ENCODE measurements at regions not wholly inside any gene's neighbourhood (a gene's known extent, or its start where the extent isn't known, plus 50 kb on each side); places are given as distances from the start of the nearest gene placed in this dataset.

DNA sequence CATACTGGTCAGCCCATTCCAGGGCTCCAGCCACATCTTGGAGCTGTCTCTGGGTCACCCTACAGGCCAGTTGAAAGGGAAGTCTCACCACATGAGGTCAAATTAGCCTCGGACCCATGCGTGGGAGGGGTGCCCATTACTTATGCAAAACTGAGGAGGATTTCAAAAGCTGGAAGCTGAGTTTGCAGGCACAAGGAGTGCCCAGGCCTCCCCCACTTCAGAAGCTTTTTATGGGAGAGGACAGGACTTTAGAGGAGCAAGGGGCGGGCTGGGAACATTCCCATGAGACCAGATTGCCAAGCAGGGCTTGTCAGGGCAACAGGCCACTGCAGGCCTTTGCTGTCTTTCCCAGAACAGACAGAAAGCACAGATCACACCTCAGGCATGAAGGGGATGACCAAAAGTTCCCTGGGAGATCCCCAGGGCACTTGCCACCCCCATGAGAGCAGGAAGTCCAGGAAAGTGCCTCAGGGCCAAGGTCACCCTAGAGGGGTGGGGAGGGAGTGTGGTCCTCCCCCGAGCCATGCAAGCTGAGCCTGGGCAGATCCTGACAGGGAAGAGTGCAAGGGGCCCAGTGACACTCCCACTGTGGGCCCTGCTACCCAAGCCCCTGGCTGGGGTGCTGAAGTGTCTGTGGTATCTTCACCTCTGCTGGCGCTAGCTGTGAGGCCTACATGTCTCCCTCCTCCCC, 267.7 kb downstream of the BCL11A start:
- no peak overlapping the region for H3K4me3 ChIP-seq (ENCODE audit: low read depth, low read length)
- H3K4me1 ChIP-seq (ENCODE audit: control insufficient read depth, insufficient read depth, low read length, poor library complexity, severe bottlenecking), result no peaks in the 10 kb centered on the region
- no peak for ATAC-seq (ENCODE audit: low read depth in 2 of 2)
- no peaks in the 10 kb centered on the region for H3K27me3 ChIP-seq (ENCODE audit: control insufficient read depth, insufficient read depth, low read length)
- Mint-ChIP-seq H3K9me3 (peaks cover 0 to 4% (median 0%) of the 10 kb centered on the region in 7 donors), H3K27ac (no peak overlapping the region), H3K27me3 (peaks cover 5% of the 10 kb centered on the region), H3K4me1 (no peaks in the 10 kb centered on the region), H3K36me3 (no peaks in the 10 kb centered on the region), H3K4me3 (no peak overlapping the region)
- H3K36me3 ChIP-seq (ENCODE audit: control insufficient read depth, insufficient read depth, low read length), result no peaks in the 10 kb centered on the region
- H3K27ac ChIP-seq (ENCODE audit: insufficient read depth, low read length, poor library complexity, severe bottlenecking), result no peak overlapping the region
- DNase-seq, result no peak
- H3K9me3 ChIP-seq (ENCODE audit: control insufficient read depth in 2 of 2, low read length in 2 of 2), result no peaks in the 10 kb centered on the region

DNA sequence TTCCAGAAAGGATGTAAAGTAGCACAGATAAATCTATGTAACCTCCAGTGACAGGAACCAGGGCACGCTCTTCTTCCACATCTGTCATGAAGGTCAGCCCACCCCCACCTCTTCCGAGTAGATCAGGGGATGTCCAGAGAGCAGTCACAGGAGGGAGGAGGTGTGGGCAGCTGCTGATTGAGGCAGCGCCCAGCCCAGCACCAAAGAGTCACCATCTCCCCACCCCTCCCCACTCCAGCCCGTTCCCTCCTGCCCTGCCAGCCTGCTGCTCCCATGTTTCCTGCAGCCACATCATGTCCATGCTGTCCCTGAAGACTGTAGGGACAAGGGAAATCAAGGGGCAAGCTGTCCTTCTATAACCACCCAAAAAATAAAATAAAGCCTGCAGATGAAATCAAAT, 269.8 kb downstream of the BCL11A start:
- no peaks in the 10 kb centered on the region for H3K4me1 Mint-ChIP-seq
- Histone ChIP-seq H3K27ac (ENCODE audit: insufficient read depth, low read length, poor library complexity, severe bottlenecking) (no peak overlapping the region), H3K4me1 (ENCODE audit: control insufficient read depth, insufficient read depth, low read length, poor library complexity, severe bottlenecking) (no peaks in the 10 kb centered on the region), H3K9me3 (ENCODE audit: control insufficient read depth in 2 of 2, low read length in 2 of 2) (no peaks in the 10 kb centered on the region), H3K36me3 (ENCODE audit: control insufficient read depth, insufficient read depth, low read length) (no peaks in the 10 kb centered on the region), H3K4me3 (ENCODE audit: low read depth, low read length) (no peak overlapping the region), H3K27me3 (ENCODE audit: control insufficient read depth, insufficient read depth, low read length) (no peaks in the 10 kb centered on the region)
- H3K27ac Mint-ChIP-seq, result no peak overlapping the region
- DNase-seq (no peak), ATAC-seq (ENCODE audit: low read depth in 2 of 2) (no peak)
- H3K9me3 Mint-ChIP-seq, result peaks cover 0 to 6% (median 0%) of the 10 kb centered on the region in 7 donors
- no peaks in the 10 kb centered on the region for H3K27me3 Mint-ChIP-seq
- H3K4me3 Mint-ChIP-seq, result no peak overlapping the region
- no peaks in the 10 kb centered on the region for H3K36me3 Mint-ChIP-seq

DNA sequence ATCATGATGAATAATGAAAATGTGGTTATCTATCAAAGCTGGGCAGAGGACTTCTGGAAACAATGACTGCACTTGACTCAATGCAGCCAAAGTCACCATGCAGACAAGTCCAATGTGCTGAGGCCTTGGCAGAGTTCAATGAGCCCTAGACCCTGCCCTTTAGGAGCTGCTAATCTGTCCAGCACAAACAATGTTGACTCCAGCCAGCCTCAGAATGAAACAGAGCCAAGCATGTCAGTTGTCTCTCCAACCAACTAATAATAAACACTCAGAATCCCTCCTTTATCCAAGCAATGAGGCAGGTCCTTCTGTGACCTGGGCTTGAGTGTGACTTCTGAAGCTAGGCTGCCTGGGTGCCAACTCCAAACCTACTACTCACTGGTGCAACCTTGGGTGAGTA, 270.6 kb downstream of the BCL11A start:
- H3K4me1 ChIP-seq (ENCODE audit: control insufficient read depth, insufficient read depth, low read length, poor library complexity, severe bottlenecking), result no peaks in the 10 kb centered on the region
- ATAC-seq (ENCODE audit: low read depth in 2 of 2) (no peak), DNase-seq (no peak)
- no peak overlapping the region for H3K4me3 ChIP-seq (ENCODE audit: low read depth, low read length)
- H3K36me3 Mint-ChIP-seq, result no peaks in the 10 kb centered on the region
- H3K27ac ChIP-seq (ENCODE audit: insufficient read depth, low read length, poor library complexity, severe bottlenecking), result no peak overlapping the region
- H3K36me3 ChIP-seq (ENCODE audit: control insufficient read depth, insufficient read depth, low read length), result no peaks in the 10 kb centered on the region
- H3K27ac Mint-ChIP-seq, result no peak overlapping the region
- H3K9me3 Mint-ChIP-seq, result peaks cover 0 to 6% (median 0%) of the 10 kb centered on the region in 7 donors
- no peak overlapping the region for H3K4me3 Mint-ChIP-seq
- no peaks in the 10 kb centered on the region for H3K9me3 ChIP-seq (ENCODE audit: control insufficient read depth in 2 of 2, low read length in 2 of 2)
- no peaks in the 10 kb centered on the region for H3K27me3 Mint-ChIP-seq
- no peaks in the 10 kb centered on the region for H3K4me1 Mint-ChIP-seq
- H3K27me3 ChIP-seq (ENCODE audit: control insufficient read depth, insufficient read depth, low read length), result no peaks in the 10 kb centered on the region

DNA sequence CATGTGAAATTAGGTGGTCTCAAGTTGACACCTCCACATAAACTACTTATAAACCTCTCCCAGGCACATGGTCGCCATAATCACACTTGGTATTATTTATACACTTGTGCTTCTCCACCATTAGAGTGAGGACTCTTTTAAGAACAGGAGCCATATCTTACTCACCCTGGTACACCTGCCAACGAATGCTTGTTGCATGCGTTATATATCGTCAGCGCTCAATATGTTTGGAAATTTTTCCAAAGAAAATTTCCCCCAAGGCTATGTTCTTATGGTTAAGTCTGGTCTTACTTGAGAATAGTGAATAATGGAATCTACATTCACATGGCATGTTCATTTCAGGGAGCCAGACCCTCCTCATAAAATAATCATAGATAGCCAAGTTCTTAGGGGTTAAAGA, 271.7 kb downstream of the BCL11A start:
- no peaks in the 10 kb centered on the region for H3K36me3 Mint-ChIP-seq
- no peak overlapping the region for H3K27ac Mint-ChIP-seq
- Histone ChIP-seq H3K36me3 (ENCODE audit: control insufficient read depth, insufficient read depth, low read length) (no peaks in the 10 kb centered on the region), H3K4me3 (ENCODE audit: low read depth, low read length) (no peak overlapping the region), H3K27me3 (ENCODE audit: control insufficient read depth, insufficient read depth, low read length) (no peaks in the 10 kb centered on the region), H3K27ac (ENCODE audit: insufficient read depth, low read length, poor library complexity, severe bottlenecking) (no peak overlapping the region), H3K4me1 (ENCODE audit: control insufficient read depth, insufficient read depth, low read length, poor library complexity, severe bottlenecking) (no peaks in the 10 kb centered on the region), H3K9me3 (ENCODE audit: control insufficient read depth in 2 of 2, low read length in 2 of 2) (no peaks in the 10 kb centered on the region)
- no peaks in the 10 kb centered on the region for H3K4me1 Mint-ChIP-seq
- no peak for DNase-seq
- no peak overlapping the region for H3K4me3 Mint-ChIP-seq
- no peaks in the 10 kb centered on the region for H3K27me3 Mint-ChIP-seq
- ATAC-seq (ENCODE audit: low read depth in 2 of 2), result no peak
- H3K9me3 Mint-ChIP-seq, result peaks cover 0 to 6% (median 0%) of the 10 kb centered on the region in 7 donors

DNA sequence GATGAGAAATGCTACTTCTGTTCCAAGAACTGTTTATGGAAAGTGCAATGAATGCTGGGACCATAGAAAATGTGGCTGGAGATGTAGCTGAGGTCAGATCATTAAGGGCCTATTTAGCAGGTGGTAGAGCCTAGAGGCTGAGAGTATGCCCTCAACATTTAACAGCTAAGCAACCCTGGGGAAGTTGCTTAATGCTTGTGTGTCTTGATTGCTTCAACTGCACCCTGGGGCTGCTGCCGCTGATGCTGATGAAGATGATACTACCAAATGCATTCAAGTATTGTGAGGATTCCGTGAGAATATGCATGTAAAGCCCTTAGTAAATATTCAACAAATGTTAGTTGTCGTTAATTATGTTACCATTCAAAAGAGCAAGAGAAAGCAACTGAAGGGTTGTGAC, 273.2 kb downstream of the BCL11A start:
- no peaks in the 10 kb centered on the region for H3K27me3 ChIP-seq (ENCODE audit: control insufficient read depth, insufficient read depth, low read length)
- Mint-ChIP-seq H3K27me3 (no peaks in the 10 kb centered on the region), H3K4me1 (no peaks in the 10 kb centered on the region), H3K4me3 (no peak overlapping the region), H3K9me3 (peaks cover 0 to 6% (median 0%) of the 10 kb centered on the region in 7 donors), H3K27ac (no peak overlapping the region), H3K36me3 (no peaks in the 10 kb centered on the region)
- H3K4me3 ChIP-seq (ENCODE audit: low read depth, low read length), result no peak overlapping the region
- no peak overlapping the region for H3K27ac ChIP-seq (ENCODE audit: insufficient read depth, low read length, poor library complexity, severe bottlenecking)
- H3K9me3 ChIP-seq (ENCODE audit: control insufficient read depth in 2 of 2, low read length in 2 of 2), result no peaks in the 10 kb centered on the region
- ATAC-seq (ENCODE audit: low read depth in 2 of 2) (no peak), DNase-seq (no peak)
- H3K4me1 ChIP-seq (ENCODE audit: control insufficient read depth, insufficient read depth, low read length, poor library complexity, severe bottlenecking), result no peaks in the 10 kb centered on the region
- no peaks in the 10 kb centered on the region for H3K36me3 ChIP-seq (ENCODE audit: control insufficient read depth, insufficient read depth, low read length)

DNA sequence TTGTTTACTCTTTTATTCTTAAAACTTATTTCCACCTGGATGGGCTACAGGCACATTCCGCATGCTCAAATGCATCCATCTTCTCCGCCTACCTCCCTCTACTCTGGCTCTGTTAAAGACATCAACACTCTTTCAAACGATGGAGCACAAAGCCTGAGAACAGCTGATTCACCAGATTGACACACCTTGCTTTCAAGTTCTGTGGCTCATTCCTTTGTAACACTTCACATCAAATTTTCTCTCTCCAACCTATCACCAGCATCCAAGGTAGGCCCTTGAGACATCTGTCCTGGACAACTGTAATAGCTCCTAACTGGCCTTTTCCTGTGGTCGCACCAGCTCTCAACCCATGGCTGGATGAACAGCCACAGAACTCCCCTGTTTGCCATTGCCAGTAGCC, 274.5 kb downstream of the BCL11A start:
- Mint-ChIP-seq H3K4me1 (no peaks in the 10 kb centered on the region), H3K27me3 (no peaks in the 10 kb centered on the region), H3K27ac (no peak overlapping the region)

DNA sequence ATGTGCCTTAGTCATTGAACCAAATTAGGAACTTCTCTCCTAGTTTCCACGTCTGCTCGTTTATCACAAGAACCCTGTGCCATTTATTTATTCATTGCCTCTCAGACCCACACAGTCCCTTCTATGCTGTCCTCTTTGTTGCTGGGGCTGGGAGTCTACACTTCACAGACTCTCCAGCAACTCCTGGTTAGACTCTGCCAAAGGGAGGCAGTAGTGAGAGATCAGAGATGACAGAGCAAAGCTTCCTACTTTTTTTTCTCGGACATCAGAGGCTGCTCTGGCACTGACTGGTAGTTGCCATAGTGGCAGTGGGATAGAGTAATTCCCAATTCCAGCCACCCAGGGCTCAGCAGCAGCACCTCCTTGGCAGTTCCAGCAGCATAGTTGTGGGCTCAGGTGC, 277.5 kb downstream of the BCL11A start:
- Mint-ChIP-seq H3K36me3 (no peaks in the 10 kb centered on the region), H3K27me3 (no peaks in the 10 kb centered on the region), H3K4me3 (no peak overlapping the region), H3K27ac (no peak overlapping the region), H3K9me3 (peaks cover 0 to 9% (median 0%) of the 10 kb centered on the region in 7 donors), H3K4me1 (no peaks in the 10 kb centered on the region)
- no peak overlapping the region for H3K27ac ChIP-seq (ENCODE audit: insufficient read depth, low read length, poor library complexity, severe bottlenecking)
- no peak for DNase-seq
- ATAC-seq (ENCODE audit: low read depth in 2 of 2), result no peak
- no peaks in the 10 kb centered on the region for H3K36me3 ChIP-seq (ENCODE audit: control insufficient read depth, insufficient read depth, low read length)
- H3K4me1 ChIP-seq (ENCODE audit: control insufficient read depth, insufficient read depth, low read length, poor library complexity, severe bottlenecking), result no peaks in the 10 kb centered on the region
- no peaks in the 10 kb centered on the region for H3K27me3 ChIP-seq (ENCODE audit: control insufficient read depth, insufficient read depth, low read length)
- H3K4me3 ChIP-seq (ENCODE audit: low read depth, low read length), result no peak overlapping the region
- H3K9me3 ChIP-seq (ENCODE audit: control insufficient read depth in 2 of 2, low read length in 2 of 2), result peaks cover 0 to 3% of the 10 kb centered on the region in 2 experiments

More for the DNA sequence above, 274.5 kb downstream of the BCL11A start:
- DNase-seq (no peak), ATAC-seq (ENCODE audit: low read depth in 2 of 2) (no peak)
- H3K27me3 ChIP-seq (ENCODE audit: control insufficient read depth, insufficient read depth, low read length), result no peaks in the 10 kb centered on the region
- no peaks in the 10 kb centered on the region for H3K4me1 ChIP-seq (ENCODE audit: control insufficient read depth, insufficient read depth, low read length, poor library complexity, severe bottlenecking)
- Mint-ChIP-seq H3K4me3 (no peak overlapping the region), H3K9me3 (peaks cover 0 to 9% (median 0%) of the 10 kb centered on the region in 7 donors), H3K36me3 (no peaks in the 10 kb centered on the region)
- H3K9me3 ChIP-seq (ENCODE audit: control insufficient read depth in 2 of 2, low read length in 2 of 2), result peaks cover 0 to 3% of the 10 kb centered on the region in 2 experiments
- no peaks in the 10 kb centered on the region for H3K36me3 ChIP-seq (ENCODE audit: control insufficient read depth, insufficient read depth, low read length)
- H3K27ac ChIP-seq (ENCODE audit: insufficient read depth, low read length, poor library complexity, severe bottlenecking), result no peak overlapping the region
- no peak overlapping the region for H3K4me3 ChIP-seq (ENCODE audit: low read depth, low read length)

DNA sequence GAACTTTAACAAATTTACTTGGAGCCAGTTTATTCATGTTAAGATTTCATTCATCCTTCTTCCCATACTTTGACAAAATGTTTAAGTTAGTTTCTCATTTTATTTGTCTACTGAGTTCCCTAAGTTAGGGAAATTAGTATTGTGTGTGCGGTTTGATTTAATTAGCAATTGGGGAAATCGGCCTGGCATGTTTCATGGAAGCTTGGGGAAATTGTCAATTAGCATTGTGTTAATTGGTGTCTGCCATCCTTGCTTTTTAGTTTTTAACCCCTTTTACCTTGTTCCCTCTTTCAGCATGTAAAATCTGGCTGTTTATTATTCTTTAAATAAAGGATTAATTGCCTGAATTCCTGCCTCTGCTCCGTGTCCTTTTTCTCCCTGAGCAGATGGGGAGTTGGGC, 279.6 kb downstream of the BCL11A start:
- Mint-ChIP-seq H3K9me3 (peaks cover 0 to 9% (median 0%) of the 10 kb centered on the region in 7 donors), H3K36me3 (no peaks in the 10 kb centered on the region), H3K27ac (no peak overlapping the region), H3K27me3 (no peaks in the 10 kb centered on the region), H3K4me3 (no peak overlapping the region), H3K4me1 (no peaks in the 10 kb centered on the region)
- H3K36me3 ChIP-seq (ENCODE audit: control insufficient read depth, insufficient read depth, low read length), result no peaks in the 10 kb centered on the region
- H3K4me1 ChIP-seq (ENCODE audit: control insufficient read depth, insufficient read depth, low read length, poor library complexity, severe bottlenecking), result no peaks in the 10 kb centered on the region
- DNase-seq, result no peak
- no peak overlapping the region for H3K4me3 ChIP-seq (ENCODE audit: low read depth, low read length)
- no peak overlapping the region for H3K27ac ChIP-seq (ENCODE audit: insufficient read depth, low read length, poor library complexity, severe bottlenecking)
- ATAC-seq (ENCODE audit: low read depth in 2 of 2), result no peak
- H3K27me3 ChIP-seq (ENCODE audit: control insufficient read depth, insufficient read depth, low read length), result no peaks in the 10 kb centered on the region
- peaks cover 0 to 3% of the 10 kb centered on the region in 2 experiments for H3K9me3 ChIP-seq (ENCODE audit: control insufficient read depth in 2 of 2, low read length in 2 of 2)

Data from CD4-positive, CD25-positive, alpha-beta regulatory T cell (primary cell).